BE2C (cell line): ENCODE measurements at regions not wholly inside any gene's neighbourhood (a gene's known extent, or its start where the extent isn't known, plus 50 kb on each side); places are given as distances from the start of the nearest gene placed in this dataset.

ENCODE experiments used
- DNase-seq: peaks from one replicate; pipeline ENCODE4 v3.0.0-alpha.2; 2020
- H3K27me3 ChIP-seq: fragments of 250-450 bp; sonication (Bioruptor Pico); 2 replicates; pipeline ENCODE4 v1.5.1; 2020; ENCODE audit warnings: mild to moderate bottlenecking
- H3K36me3 ChIP-seq: fragments of 250-450 bp; sonication (Bioruptor Pico); 2 replicates; pipeline ENCODE4 v1.5.1; 2020; ENCODE audit warnings: mild to moderate bottlenecking
- H3K4me1 ChIP-seq: fragments of 250-450 bp; sonication (Bioruptor Pico); 2 replicates; pipeline ENCODE4 v1.5.1; 2020
- H3K4me3 ChIP-seq: 2 replicates; pipeline ENCODE4 v1.5.1; 2011; ENCODE audit warnings: low read depth, low read length
- H3K9me3 ChIP-seq: fragments of 250-450 bp; sonication (Bioruptor Pico); 2 replicates; pipeline ENCODE4 v1.5.1; 2020
- CTCF ChIP-seq: IDR thresholded peaks from 2 replicates; pipeline ENCODE4 v1.5.1; 2012; ENCODE audit warnings: mild to moderate bottlenecking, low read depth, low read length

GRCh38 chr10:61061923-61062504 lies 118.0 kb upstream of the RHOBTB1 start:
- DNase-seq, result no peak
- Histone ChIP-seq H3K4me3 (no peak overlapping the region), H3K27me3 (no peaks in the 10 kb centered on the region), H3K36me3 (no peaks in the 10 kb centered on the region), H3K9me3 (no peaks in the 10 kb centered on the region), H3K4me1 (no peaks in the 10 kb centered on the region)
- no peak for TF ChIP-seq CTCF

GRCh38 chr10:61059636-61060035 lies 115.7 kb upstream of the RHOBTB1 start:
- H3K4me3 ChIP-seq, result no peak overlapping the region
- DNase-seq, result no peak
- no peaks in the 10 kb centered on the region for H3K27me3 ChIP-seq
- H3K36me3 ChIP-seq, result no peaks in the 10 kb centered on the region
- no peak for TF ChIP-seq CTCF
- no peaks in the 10 kb centered on the region for H3K4me1 ChIP-seq
- no peaks in the 10 kb centered on the region for H3K9me3 ChIP-seq

GRCh38 chr10:61052469-61053205 lies 108.7 kb upstream of the RHOBTB1 start:
- DNase-seq, result no peak
- Histone ChIP-seq H3K4me1 (no peaks in the 10 kb centered on the region), H3K4me3 (no peak overlapping the region), H3K36me3 (no peaks in the 10 kb centered on the region), H3K9me3 (no peaks in the 10 kb centered on the region), H3K27me3 (no peaks in the 10 kb centered on the region)
- TF ChIP-seq CTCF, result no peak

- no peak for TF ChIP-seq CTCF
- Histone ChIP-seq H3K4me1 (no peaks in the 10 kb centered on the region), H3K27me3 (no peaks in the 10 kb centered on the region; the same call in 1 of the 2 replicates), H3K9me3 (no peaks in the 10 kb centered on the region), H3K4me3 (no peak overlapping the region), H3K36me3 (no peaks in the 10 kb centered on the region)
- no peak for DNase-seq
Observed at GRCh38 chr10:61051344-61051743, 107.4 kb upstream of the RHOBTB1 start.

- no peaks in the 10 kb centered on the region for H3K36me3 ChIP-seq
- H3K9me3 ChIP-seq, result no peaks in the 10 kb centered on the region
- H3K27me3 ChIP-seq, result no peaks in the 10 kb centered on the region; the same call in 1 of the 2 replicates
- no peak overlapping the region for H3K4me3 ChIP-seq
- no peak for TF ChIP-seq CTCF
- no peaks in the 10 kb centered on the region for H3K4me1 ChIP-seq
- no peak for DNase-seq
Observed at GRCh38 chr10:61050120-61050745, 106.2 kb upstream of the RHOBTB1 start.

GRCh38 chr10:61049386-61049785 lies 105.4 kb upstream of the RHOBTB1 start:
- H3K4me1 ChIP-seq, result no peaks in the 10 kb centered on the region
- no peaks in the 10 kb centered on the region; the same call in 1 of the 2 replicates for H3K27me3 ChIP-seq
- DNase-seq, result no peak
- no peak overlapping the region for H3K4me3 ChIP-seq
- no peaks in the 10 kb centered on the region for H3K36me3 ChIP-seq
- no peaks in the 10 kb centered on the region for H3K9me3 ChIP-seq
- no peak for TF ChIP-seq CTCF
